ENCODE measurements at regions not wholly inside any gene's neighbourhood (a gene's known extent, or its start where the extent isn't known, plus 50 kb on each side); places are given as distances from the start of the nearest gene placed in this dataset.

DNA sequence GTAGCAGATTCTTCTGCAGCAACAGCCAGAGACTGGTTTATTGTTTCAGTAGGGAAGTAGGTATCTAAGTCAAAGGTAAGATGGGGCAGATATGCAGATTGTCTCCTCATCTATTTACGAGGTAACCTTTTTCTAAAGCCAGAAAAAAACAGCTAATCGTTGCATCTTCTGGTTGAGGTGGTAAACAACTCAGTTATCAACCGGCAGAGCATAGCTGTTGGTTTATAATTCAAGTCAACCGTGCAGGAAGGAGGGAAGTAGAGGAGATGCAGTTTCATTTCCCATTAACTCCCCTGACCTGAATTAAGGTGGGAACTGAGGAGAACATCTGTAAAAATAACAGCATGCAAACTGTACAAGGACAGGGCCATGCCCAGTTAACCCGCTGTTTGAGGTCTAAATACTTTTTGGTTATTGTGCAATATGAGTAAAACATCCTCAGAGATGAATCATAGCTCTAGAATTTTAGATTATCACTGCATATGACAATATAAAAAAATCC, 156.5 kb upstream of the ITGB1 start:
- no peak overlapping the region for H3K4me3 ChIP-seq (ENCODE audit: low read length in 2 of 2)
- H3K4me1 ChIP-seq (ENCODE audit: control insufficient read depth, insufficient read depth, low read length), result no peaks in the 10 kb centered on the region
- no peaks in the 10 kb centered on the region for H3K9me3 ChIP-seq (ENCODE audit: control insufficient read depth in 2 of 2, low read length in 2 of 2)
- H3K9ac ChIP-seq (ENCODE audit: low read length in 2 of 2), result no peak overlapping the region
- no peaks in the 10 kb centered on the region for H3K27me3 ChIP-seq (ENCODE audit: control insufficient read depth in 1 of 2, insufficient read depth in 2 of 2, low read length in 2 of 2)
- no peak overlapping the region for H3K27ac ChIP-seq (ENCODE audit: low read length)
- H3K36me3 ChIP-seq (ENCODE audit: control insufficient read depth in 2 of 2, insufficient read depth in 2 of 2, low read length in 2 of 2), result no peaks in the 10 kb centered on the region

DNA sequence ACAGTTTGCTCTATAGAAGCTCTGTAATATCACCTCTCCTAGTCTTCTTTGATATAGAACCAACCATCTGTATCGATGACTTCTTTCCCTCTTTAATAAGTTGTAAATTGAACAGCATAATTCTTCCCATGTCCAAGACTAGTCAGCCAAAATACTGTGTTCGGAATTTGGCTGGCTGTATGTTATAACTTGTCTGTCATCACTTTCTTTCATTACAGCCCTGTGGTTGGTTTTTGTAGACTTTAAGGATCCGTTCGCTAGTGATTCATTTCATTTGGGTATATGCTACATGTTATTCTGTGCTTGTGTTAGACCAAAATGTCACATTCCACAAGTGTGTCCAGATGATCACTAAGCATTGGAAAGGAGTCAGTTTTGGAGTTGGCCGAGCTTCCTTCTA, 155.4 kb upstream of the ITGB1 start:
- no peaks in the 10 kb centered on the region for H3K36me3 ChIP-seq (ENCODE audit: control insufficient read depth in 2 of 2, insufficient read depth in 2 of 2, low read length in 2 of 2)
- H3K9ac ChIP-seq (ENCODE audit: low read length in 2 of 2), result no peak overlapping the region
- peaks cover 0 to 2% of the 10 kb centered on the region in 2 donors for H3K27me3 ChIP-seq (ENCODE audit: control insufficient read depth in 1 of 2, insufficient read depth in 2 of 2, low read length in 2 of 2)
- H3K27ac ChIP-seq (ENCODE audit: low read length), result no peak overlapping the region
- no peaks in the 10 kb centered on the region for H3K4me1 ChIP-seq (ENCODE audit: control insufficient read depth, insufficient read depth, low read length)
- H3K9me3 ChIP-seq (ENCODE audit: control insufficient read depth in 2 of 2, low read length in 2 of 2), result no peaks in the 10 kb centered on the region
- H3K4me3 ChIP-seq (ENCODE audit: low read length in 2 of 2), result no peak overlapping the region

- Histone ChIP-seq H3K36me3 (ENCODE audit: control insufficient read depth in 2 of 2, insufficient read depth in 2 of 2, low read length in 2 of 2) (no peaks in the 10 kb centered on the region), H3K4me1 (ENCODE audit: control insufficient read depth, insufficient read depth, low read length) (no peaks in the 10 kb centered on the region), H3K27ac (ENCODE audit: low read length) (no peak overlapping the region), H3K27me3 (ENCODE audit: control insufficient read depth in 1 of 2, insufficient read depth in 2 of 2, low read length in 2 of 2) (peaks cover 0 to 3% of the 10 kb centered on the region in 2 donors), H3K9ac (ENCODE audit: low read length in 2 of 2) (no peak overlapping the region), H3K4me3 (ENCODE audit: low read length in 2 of 2) (no peak overlapping the region), H3K9me3 (ENCODE audit: control insufficient read depth in 2 of 2, low read length in 2 of 2) (no peaks in the 10 kb centered on the region)
Measured at GRCh38 chr10:33112831-33113455, 154.9 kb upstream of the ITGB1 start.

- Histone ChIP-seq H3K4me3 (ENCODE audit: low read length in 2 of 2) (no peak overlapping the region), H3K9ac (ENCODE audit: low read length in 2 of 2) (no peak overlapping the region), H3K36me3 (ENCODE audit: control insufficient read depth in 2 of 2, insufficient read depth in 2 of 2, low read length in 2 of 2) (no peaks in the 10 kb centered on the region), H3K27ac (ENCODE audit: low read length) (no peak overlapping the region), H3K4me1 (ENCODE audit: control insufficient read depth, insufficient read depth, low read length) (no peaks in the 10 kb centered on the region), H3K27me3 (ENCODE audit: control insufficient read depth in 1 of 2, insufficient read depth in 2 of 2, low read length in 2 of 2) (peaks cover 0 to 3% of the 10 kb centered on the region in 2 donors), H3K9me3 (ENCODE audit: control insufficient read depth in 2 of 2, low read length in 2 of 2) (no peaks in the 10 kb centered on the region)
Measured at GRCh38 chr10:33111488-33112051, 153.5 kb upstream of the ITGB1 start.

- Histone ChIP-seq H3K4me1 (ENCODE audit: control insufficient read depth, insufficient read depth, low read length) (no peaks in the 10 kb centered on the region), H3K36me3 (ENCODE audit: control insufficient read depth in 2 of 2, insufficient read depth in 2 of 2, low read length in 2 of 2) (no peaks in the 10 kb centered on the region), H3K4me3 (ENCODE audit: low read length in 2 of 2) (no peak overlapping the region), H3K9me3 (ENCODE audit: control insufficient read depth in 2 of 2, low read length in 2 of 2) (no peaks in the 10 kb centered on the region), H3K9ac (ENCODE audit: low read length in 2 of 2) (no peak overlapping the region), H3K27ac (ENCODE audit: low read length) (no peak overlapping the region), H3K27me3 (ENCODE audit: control insufficient read depth in 1 of 2, insufficient read depth in 2 of 2, low read length in 2 of 2) (peaks cover 0 to 3% of the 10 kb centered on the region in 2 donors)
Measured at GRCh38 chr10:33109788-33110469, 151.9 kb upstream of the ITGB1 start.

- H3K9ac ChIP-seq (ENCODE audit: low read length in 2 of 2), result no peak overlapping the region
- no peaks in the 10 kb centered on the region for H3K36me3 ChIP-seq (ENCODE audit: control insufficient read depth in 2 of 2, insufficient read depth in 2 of 2, low read length in 2 of 2)
- H3K27me3 ChIP-seq (ENCODE audit: control insufficient read depth in 1 of 2, insufficient read depth in 2 of 2, low read length in 2 of 2), result peaks cover 0 to 3% of the 10 kb centered on the region in 2 donors
- H3K4me1 ChIP-seq (ENCODE audit: control insufficient read depth, insufficient read depth, low read length), result no peaks in the 10 kb centered on the region
- H3K27ac ChIP-seq (ENCODE audit: low read length), result no peak overlapping the region
- H3K9me3 ChIP-seq (ENCODE audit: control insufficient read depth in 2 of 2, low read length in 2 of 2), result no peaks in the 10 kb centered on the region
- no peak overlapping the region for H3K4me3 ChIP-seq (ENCODE audit: low read length in 2 of 2)
Measured at GRCh38 chr10:33109384-33109783, 151.4 kb upstream of the ITGB1 start.

GRCh38 chr10:33107953-33108352, 149.9 kb upstream of the ITGB1 start:
- Histone ChIP-seq H3K27ac (ENCODE audit: low read length) (no peak overlapping the region), H3K9me3 (ENCODE audit: control insufficient read depth in 2 of 2, low read length in 2 of 2) (peaks cover 0 to 3% of the 10 kb centered on the region in 2 donors), H3K9ac (ENCODE audit: low read length in 2 of 2) (no peak overlapping the region), H3K36me3 (ENCODE audit: control insufficient read depth in 2 of 2, insufficient read depth in 2 of 2, low read length in 2 of 2) (no peaks in the 10 kb centered on the region), H3K27me3 (ENCODE audit: control insufficient read depth in 1 of 2, insufficient read depth in 2 of 2, low read length in 2 of 2) (peaks cover 0 to 3% of the 10 kb centered on the region in 2 donors), H3K4me1 (ENCODE audit: control insufficient read depth, insufficient read depth, low read length) (no peaks in the 10 kb centered on the region), H3K4me3 (ENCODE audit: low read length in 2 of 2) (no peak overlapping the region)

DNA sequence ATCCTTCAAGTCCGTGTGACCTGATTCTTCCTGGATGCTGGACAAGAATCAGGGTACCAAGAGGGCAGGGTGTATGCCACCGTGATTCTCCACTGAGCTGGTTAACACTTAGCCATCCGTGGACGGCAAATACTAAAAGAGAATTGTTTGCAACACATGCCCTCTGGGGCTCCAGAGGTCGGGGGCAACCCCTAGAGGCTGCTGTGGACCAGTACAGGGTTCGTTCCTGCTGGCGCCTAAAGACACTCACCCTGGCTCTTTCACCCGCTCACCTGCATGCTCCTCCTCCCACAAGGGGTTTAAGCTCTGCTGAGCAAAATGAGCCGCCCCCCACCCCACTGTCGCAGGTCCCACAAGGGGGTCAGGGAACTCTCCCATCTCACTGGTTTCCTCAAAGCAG, 148.7 kb upstream of the ITGB1 start:
- Histone ChIP-seq H3K9ac (ENCODE audit: low read length in 2 of 2) (no peak overlapping the region), H3K27me3 (ENCODE audit: control insufficient read depth in 1 of 2, insufficient read depth in 2 of 2, low read length in 2 of 2) (peaks cover 0 to 3% of the 10 kb centered on the region in 2 donors), H3K4me1 (ENCODE audit: control insufficient read depth, insufficient read depth, low read length) (no peaks in the 10 kb centered on the region), H3K36me3 (ENCODE audit: control insufficient read depth in 2 of 2, insufficient read depth in 2 of 2, low read length in 2 of 2) (no peaks in the 10 kb centered on the region), H3K9me3 (ENCODE audit: control insufficient read depth in 2 of 2, low read length in 2 of 2) (peaks cover 0 to 3% of the 10 kb centered on the region in 2 donors), H3K27ac (ENCODE audit: low read length) (no peak overlapping the region), H3K4me3 (ENCODE audit: low read length in 2 of 2) (no peak overlapping the region)

DNA sequence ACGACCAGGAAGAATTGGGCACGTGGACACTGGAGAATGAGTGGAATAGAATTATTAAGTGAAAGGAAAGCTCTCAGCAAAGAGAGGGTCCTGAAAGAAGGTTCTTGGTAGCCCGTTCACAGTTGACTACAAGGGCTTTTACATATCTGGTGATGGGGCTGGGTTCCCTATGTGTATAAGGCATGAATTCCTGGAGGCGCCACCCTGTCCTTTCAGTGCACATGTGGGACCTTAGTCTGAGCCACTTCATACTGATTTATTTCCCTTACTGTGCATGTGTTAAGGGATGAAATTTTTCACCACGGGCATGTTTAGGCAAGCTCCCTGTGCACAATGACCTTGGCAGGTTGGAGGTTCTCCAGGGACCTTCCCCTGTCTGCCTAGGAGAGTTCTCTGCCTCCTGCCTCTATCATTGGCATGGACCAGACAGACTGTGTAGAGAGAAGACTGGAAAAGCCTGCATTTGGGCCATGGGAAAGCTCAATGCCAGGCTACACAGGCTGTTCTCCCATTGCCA, 145.9 kb upstream of the ITGB1 start:
- Histone ChIP-seq H3K27me3 (ENCODE audit: control insufficient read depth in 1 of 2, insufficient read depth in 2 of 2, low read length in 2 of 2) (peaks cover 0 to 3% of the 10 kb centered on the region in 2 donors), H3K36me3 (ENCODE audit: control insufficient read depth in 2 of 2, insufficient read depth in 2 of 2, low read length in 2 of 2) (no peaks in the 10 kb centered on the region), H3K9me3 (ENCODE audit: control insufficient read depth in 2 of 2, low read length in 2 of 2) (peaks cover 0 to 3% of the 10 kb centered on the region in 2 donors), H3K9ac (ENCODE audit: low read length in 2 of 2) (no peak overlapping the region), H3K4me1 (ENCODE audit: control insufficient read depth, insufficient read depth, low read length) (no peaks in the 10 kb centered on the region), H3K27ac (ENCODE audit: low read length) (no peak overlapping the region), H3K4me3 (ENCODE audit: low read length in 2 of 2) (no peak overlapping the region)

DNA sequence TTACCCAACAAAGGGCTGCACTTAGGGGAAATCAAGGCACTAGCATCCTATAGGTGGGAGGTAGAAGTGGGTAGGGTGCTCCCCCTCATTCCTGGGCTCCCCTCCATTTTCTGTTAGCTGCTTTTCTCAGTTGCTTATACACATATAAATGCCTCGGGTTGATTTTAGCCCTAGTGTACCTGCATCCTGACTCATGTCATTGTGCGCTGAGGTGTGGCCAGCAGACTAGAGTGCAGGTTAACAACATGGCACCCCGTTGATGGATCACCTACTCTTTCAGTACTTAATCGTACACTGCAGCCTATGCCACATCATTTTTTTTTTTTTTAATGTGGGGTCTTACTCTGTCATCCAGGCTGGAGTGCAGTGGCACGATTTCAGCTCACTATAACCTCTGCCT, 144.0 kb upstream of the ITGB1 start:
- Histone ChIP-seq H3K36me3 (ENCODE audit: control insufficient read depth in 2 of 2, insufficient read depth in 2 of 2, low read length in 2 of 2) (no peaks in the 10 kb centered on the region), H3K4me1 (ENCODE audit: control insufficient read depth, insufficient read depth, low read length) (no peaks in the 10 kb centered on the region), H3K9me3 (ENCODE audit: control insufficient read depth in 2 of 2, low read length in 2 of 2) (peaks cover 0 to 3% of the 10 kb centered on the region in 2 donors), H3K4me3 (ENCODE audit: low read length in 2 of 2) (no peak overlapping the region), H3K9ac (ENCODE audit: low read length in 2 of 2) (no peak overlapping the region), H3K27me3 (ENCODE audit: control insufficient read depth in 1 of 2, insufficient read depth in 2 of 2, low read length in 2 of 2) (no peaks in the 10 kb centered on the region), H3K27ac (ENCODE audit: low read length) (no peak overlapping the region)

Measured in stomach smooth muscle (tissue), 2 donors.